ENCODE measurements at regions not wholly inside any gene's neighbourhood (a gene's known extent, or its start where the extent isn't known, plus 50 kb on each side); places are given as distances from the start of the nearest gene placed in this dataset.

GRCh38 chr10:105827133-105827532 lies 1186.0 kb downstream of the SORCS3 start:
- TF ChIP-seq CTCF (conservative IDR thresholded peaks at IDR 0.05) = no peak

DNA sequence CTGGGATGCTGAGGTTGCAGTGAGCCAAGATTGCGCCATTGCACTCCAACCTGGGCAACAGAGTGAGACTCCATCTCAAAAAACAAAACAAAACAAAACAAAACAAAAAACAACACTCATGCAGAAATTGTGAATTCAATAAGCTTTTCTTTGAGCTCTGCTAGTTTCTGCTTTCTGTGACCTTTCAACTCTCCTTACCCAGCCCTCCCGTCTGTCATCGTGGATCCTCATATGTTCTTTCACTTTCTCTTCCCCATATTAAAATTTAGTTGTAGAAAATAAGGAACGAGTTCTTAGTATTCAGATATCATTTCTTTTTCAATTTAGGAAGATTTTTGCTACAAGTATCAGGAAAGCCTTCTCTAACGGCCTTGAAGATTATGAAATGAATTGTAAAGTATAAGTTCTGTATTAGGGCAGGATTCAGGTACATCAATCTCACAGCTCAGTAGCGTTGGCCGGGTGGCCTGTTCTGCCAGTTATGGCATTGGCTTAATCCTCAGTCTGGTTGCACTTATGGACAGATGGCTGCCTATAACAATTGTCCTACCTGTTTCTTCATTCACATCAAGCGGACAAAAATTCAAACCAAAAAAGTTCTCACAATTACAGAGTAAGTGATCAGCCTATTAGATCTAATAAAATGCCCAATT lies 1167.0 kb downstream of the SORCS3 start:
- TF ChIP-seq CTCF (conservative IDR thresholded peaks at IDR 0.05) = no peak

More at GRCh38 chr10:105827133-105827532, 1186.0 kb downstream of the SORCS3 start:
- H3K27ac ChIP-seq = no peak overlapping the region

DNA sequence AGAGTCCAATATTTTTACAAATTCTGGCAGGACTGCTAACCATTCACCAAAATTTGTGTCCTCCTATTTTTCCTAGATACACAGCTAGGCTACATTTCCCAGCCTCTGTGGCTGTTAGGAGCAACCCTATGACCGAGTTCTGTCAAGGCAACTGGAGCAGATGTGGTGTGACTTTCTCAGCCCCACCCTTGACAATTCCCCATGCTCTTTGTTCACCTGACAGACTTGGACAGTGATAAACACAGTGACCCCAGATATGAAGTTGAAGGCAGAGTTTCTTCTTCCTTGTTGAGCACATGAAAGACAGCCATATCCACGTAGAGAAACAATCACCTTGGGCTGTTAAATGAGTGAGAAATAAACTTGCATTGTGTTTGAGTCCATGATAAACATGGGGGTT lies 1162.1 kb downstream of the SORCS3 start:
- TF ChIP-seq CTCF (conservative IDR thresholded peaks at IDR 0.05) = no peak
- no peak overlapping the region for H3K27ac ChIP-seq

More for the DNA sequence above, 1167.0 kb downstream of the SORCS3 start:
- H3K27ac ChIP-seq = no peak overlapping the region

DNA sequence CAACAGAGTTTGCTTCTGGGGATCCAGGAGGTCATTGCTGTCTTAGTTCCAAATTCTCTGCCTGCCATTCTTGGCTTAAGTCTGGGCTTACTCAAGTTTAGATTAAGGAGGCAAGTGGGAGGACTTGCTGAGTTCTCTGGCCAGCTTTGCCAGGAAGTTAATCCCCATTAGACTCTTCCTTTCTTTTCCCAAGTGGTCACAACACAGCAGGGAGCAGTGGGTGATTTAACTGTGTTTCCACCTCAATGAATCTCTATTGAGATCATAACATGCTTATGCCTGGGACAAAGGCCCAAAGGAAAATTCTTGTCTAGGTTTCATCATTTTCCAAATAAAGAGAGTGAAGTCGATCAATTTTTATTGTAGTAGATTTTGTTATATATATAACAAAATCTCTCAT lies 1159.6 kb downstream of the SORCS3 start:
- no peak for TF ChIP-seq CTCF (conservative IDR thresholded peaks at IDR 0.05)
- no peak overlapping the region for H3K27ac ChIP-seq

GRCh38 chr10:105798328-105798889 lies 1157.3 kb downstream of the SORCS3 start:
- no peak for TF ChIP-seq CTCF (conservative IDR thresholded peaks at IDR 0.05)

GRCh38 chr10:105797234-105797890 lies 1156.3 kb downstream of the SORCS3 start:
- TF ChIP-seq CTCF (conservative IDR thresholded peaks at IDR 0.05) = peak; percentile 81
- H3K27ac ChIP-seq = no peak overlapping the region

More at GRCh38 chr10:105798328-105798889, 1157.3 kb downstream of the SORCS3 start:
- no peak overlapping the region for H3K27ac ChIP-seq

GRCh38 chr10:105793071-105793470 lies 1152.0 kb downstream of the SORCS3 start:
- TF ChIP-seq CTCF (conservative IDR thresholded peaks at IDR 0.05) = no peak
- H3K27ac ChIP-seq = no peak overlapping the region

Data from VCaP (cell line).